ENCODE measurements at regions not wholly inside any gene's neighbourhood (a gene's known extent, or its start where the extent isn't known, plus 50 kb on each side); places are given as distances from the start of the nearest gene placed in this dataset.

DNA sequence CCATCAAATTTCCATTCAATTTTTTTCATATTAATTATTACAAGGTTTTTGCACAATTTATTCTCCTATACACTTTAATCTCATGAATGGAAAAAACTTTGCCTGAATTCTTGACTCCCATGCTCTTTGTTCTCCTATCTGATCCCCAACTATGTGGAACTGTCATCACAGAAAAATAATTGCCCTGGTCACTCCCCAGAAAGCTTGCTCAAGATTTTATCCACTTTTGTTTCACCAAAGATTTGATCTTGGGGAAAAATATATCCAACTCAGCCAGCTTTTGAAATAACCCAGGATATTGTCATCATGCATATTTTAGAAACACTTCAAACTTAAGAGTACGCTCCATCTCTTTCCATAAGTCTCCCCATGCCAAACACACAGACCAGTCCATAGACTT is 77.7 kb upstream of the PPP2R2B start:
- TF ChIP-seq, protein P1, sequence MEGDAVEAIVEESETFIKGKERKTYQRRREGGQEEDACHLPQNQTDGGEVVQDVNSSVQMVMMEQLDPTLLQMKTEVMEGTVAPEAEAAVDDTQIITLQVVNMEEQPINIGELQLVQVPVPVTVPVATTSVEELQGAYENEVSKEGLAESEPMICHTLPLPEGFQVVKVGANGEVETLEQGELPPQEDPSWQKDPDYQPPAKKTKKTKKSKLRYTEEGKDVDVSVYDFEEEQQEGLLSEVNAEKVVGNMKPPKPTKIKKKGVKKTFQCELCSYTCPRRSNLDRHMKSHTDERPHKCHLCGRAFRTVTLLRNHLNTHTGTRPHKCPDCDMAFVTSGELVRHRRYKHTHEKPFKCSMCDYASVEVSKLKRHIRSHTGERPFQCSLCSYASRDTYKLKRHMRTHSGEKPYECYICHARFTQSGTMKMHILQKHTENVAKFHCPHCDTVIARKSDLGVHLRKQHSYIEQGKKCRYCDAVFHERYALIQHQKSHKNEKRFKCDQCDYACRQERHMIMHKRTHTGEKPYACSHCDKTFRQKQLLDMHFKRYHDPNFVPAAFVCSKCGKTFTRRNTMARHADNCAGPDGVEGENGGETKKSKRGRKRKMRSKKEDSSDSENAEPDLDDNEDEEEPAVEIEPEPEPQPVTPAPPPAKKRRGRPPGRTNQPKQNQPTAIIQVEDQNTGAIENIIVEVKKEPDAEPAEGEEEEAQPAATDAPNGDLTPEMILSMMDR (IDR thresholded peaks at IDR 0.05): no peak
- TF ChIP-seq EP300 (IDR thresholded peaks at IDR 0.05): no peak
- TF ChIP-seq POLR2AphosphoS5 (IDR thresholded peaks at IDR 0.05): no peak
- no peak for TF ChIP-seq POLR2A (IDR thresholded peaks at IDR 0.05)

Measured in suprapubic skin (tissue), 4 donors.